ENCODE measurements at regions not wholly inside any gene's neighbourhood (a gene's known extent, or its start where the extent isn't known, plus 50 kb on each side); places are given as distances from the start of the nearest gene placed in this dataset.
"Not testable (repeated sequence)": the region's sequence is repeated elsewhere in the genome, so short reads cannot be mapped to it uniquely, and the experiment has no call there.

DNA sequence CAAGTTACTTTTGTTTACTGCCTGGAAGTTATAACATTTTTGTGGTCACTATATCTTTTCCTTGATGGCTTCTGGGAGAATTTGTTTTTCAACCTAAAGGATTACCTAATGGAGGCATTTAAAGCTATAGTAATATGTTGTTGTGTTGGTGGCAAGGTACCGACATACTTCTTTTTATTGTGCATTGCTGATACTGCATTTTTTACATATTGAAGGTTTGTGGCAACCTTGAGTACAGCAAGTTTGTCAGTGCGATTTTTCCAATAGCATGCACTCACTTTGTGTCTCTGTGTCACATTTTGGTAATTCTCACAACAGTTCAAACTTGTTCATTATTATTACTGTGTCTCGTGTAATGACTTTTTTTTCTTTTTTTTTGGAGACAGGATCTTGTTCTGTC, 246.3 kb downstream of the LRRC70 start:
- Histone ChIP-seq H3K4me3 (no peak overlapping the region), H3K27me3 (no peaks in the 10 kb centered on the region), H3K27ac (no peak overlapping the region), H3K9me3 (no peaks in the 10 kb centered on the region), H3K36me3 (replicated peaks in 1 of 2; ENCODE audit: insufficient read depth in 1 of 2, low read depth in 2 of 2) (no peaks in the 10 kb centered on the region), H3K4me1 (no peaks in the 10 kb centered on the region)
- no peak for TF ChIP-seq POLR2A (IDR thresholded peaks at IDR 0.05)
- TF ChIP-seq, protein P1, sequence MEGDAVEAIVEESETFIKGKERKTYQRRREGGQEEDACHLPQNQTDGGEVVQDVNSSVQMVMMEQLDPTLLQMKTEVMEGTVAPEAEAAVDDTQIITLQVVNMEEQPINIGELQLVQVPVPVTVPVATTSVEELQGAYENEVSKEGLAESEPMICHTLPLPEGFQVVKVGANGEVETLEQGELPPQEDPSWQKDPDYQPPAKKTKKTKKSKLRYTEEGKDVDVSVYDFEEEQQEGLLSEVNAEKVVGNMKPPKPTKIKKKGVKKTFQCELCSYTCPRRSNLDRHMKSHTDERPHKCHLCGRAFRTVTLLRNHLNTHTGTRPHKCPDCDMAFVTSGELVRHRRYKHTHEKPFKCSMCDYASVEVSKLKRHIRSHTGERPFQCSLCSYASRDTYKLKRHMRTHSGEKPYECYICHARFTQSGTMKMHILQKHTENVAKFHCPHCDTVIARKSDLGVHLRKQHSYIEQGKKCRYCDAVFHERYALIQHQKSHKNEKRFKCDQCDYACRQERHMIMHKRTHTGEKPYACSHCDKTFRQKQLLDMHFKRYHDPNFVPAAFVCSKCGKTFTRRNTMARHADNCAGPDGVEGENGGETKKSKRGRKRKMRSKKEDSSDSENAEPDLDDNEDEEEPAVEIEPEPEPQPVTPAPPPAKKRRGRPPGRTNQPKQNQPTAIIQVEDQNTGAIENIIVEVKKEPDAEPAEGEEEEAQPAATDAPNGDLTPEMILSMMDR (IDR thresholded peaks at IDR 0.05) = no peak
- WGBS, 2 donors = 62 to 89% methylated on average over 3 of the region's 3 CpGs
- no peak for ATAC-seq
- DNase-seq = no peak
- intact Hi-C loops (cut with DNase I) = no loop called here

DNA sequence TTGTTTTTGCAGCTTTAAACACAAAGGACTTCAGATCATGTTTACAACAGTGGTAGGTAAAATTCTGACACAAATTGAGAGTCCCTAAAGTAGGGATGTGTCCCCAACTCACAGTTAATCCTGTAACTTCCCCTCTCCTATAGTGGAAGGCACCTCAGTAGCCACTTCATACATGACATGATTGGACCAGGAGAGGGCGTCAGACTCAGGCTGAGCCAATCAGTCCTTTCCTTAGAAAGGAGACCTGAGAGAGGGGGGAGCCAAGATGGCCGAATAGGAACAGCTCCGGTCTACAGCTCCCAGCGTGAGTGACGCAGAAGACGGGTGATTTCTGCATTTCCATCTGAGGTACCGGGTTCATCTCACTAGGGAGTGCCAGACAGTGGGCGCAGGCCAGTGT, 238.4 kb downstream of the LRRC70 start:
- DNase-seq; H3K36me3 ChIP-seq (replicated peaks in 1 of 2; ENCODE audit: insufficient read depth in 1 of 2, low read depth in 2 of 2); H3K9me3 ChIP-seq; H3K27ac ChIP-seq; H3K4me3 ChIP-seq; H3K4me1 ChIP-seq; H3K27me3 ChIP-seq; ATAC-seq; intact Hi-C loops (cut with DNase I): not testable (repeated sequence)
- 88 to 92% methylated on average over 4 to 7 of the region's 8 CpGs for WGBS, 2 donors

DNA sequence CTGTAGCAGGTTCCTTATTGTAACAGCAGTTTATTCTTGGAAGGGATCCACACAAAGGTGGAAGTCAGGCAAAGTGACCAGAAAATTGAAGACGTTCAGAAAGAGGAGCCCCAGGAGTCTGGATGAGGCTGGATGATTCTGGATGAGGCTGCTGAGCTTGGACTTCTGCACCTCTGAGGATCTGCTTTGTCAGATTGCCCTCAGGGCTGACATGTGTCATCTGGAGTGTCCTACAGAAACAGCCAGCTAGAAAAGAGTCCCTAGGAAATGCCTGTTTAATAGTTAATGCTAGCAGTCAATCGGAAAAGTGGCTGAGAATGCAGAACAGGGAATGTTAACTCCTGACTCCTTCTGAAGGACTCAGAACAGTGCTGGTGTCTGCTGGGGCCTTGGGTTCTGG, 236.4 kb downstream of the LRRC70 start:
- 54 to 55% methylated on average over 2 of the region's 2 CpGs for WGBS, 2 donors

DNA sequence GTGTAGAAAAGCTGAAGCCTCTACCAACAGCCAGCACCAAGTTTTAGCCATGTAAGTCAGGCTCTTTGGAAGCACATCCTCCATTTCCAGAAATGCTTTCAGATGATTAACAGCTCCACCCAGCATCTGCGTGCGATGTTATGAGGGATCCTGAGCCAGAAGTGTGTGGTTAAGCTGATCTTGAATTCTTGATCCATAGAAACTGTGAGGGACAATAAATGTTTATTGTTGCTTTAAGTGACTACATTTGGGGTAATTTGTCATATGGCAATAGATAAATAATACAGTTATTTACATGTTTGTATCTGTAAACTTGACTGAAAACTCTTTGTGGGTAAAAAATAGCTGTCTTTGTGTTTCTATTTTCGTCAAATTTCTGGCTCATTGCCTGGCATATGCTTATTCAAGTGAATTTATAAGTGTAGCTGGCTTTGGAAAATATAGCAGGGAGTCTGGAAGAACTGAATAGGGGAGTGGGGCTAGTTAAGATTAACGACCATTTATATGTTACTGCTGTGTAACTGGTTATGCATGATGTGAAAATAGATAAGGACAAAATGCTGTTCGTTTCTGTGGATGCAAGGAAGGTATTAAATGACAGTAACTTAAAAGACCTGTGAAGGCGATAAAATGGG, 234.1 kb downstream of the LRRC70 start:
- no peak for DNase-seq
- intact Hi-C loops (cut with DNase I) = no loop called here
- no peaks in the 10 kb centered on the region for H3K9me3 ChIP-seq
- H3K4me3 ChIP-seq = no peak overlapping the region
- WGBS, 2 donors = 57 to 63% methylated on average over 6 of the region's 6 CpGs
- no peaks in the 10 kb centered on the region for H3K36me3 ChIP-seq (replicated peaks in 1 of 2; ENCODE audit: insufficient read depth in 1 of 2, low read depth in 2 of 2)
- H3K27me3 ChIP-seq = no peaks in the 10 kb centered on the region
- H3K27ac ChIP-seq = no peak overlapping the region
- peaks cover 7% of the 10 kb centered on the region for H3K4me1 ChIP-seq
- no peak for TF ChIP-seq POLR2A (IDR thresholded peaks at IDR 0.05)
- TF ChIP-seq, protein P1 (IDR thresholded peaks at IDR 0.05) = no peak
- ATAC-seq = no peak

More for the DNA sequence above, 236.4 kb downstream of the LRRC70 start:
- Histone ChIP-seq H3K9me3 (no peaks in the 10 kb centered on the region), H3K27me3 (no peaks in the 10 kb centered on the region), H3K27ac (no peak overlapping the region), H3K4me3 (no peak overlapping the region), H3K36me3 (replicated peaks in 1 of 2; ENCODE audit: insufficient read depth in 1 of 2, low read depth in 2 of 2) (no peaks in the 10 kb centered on the region), H3K4me1 (peaks cover 7% of the 10 kb centered on the region)
- no peak for DNase-seq
- TF ChIP-seq, protein P1 (IDR thresholded peaks at IDR 0.05) = no peak
- no peak for TF ChIP-seq POLR2A (IDR thresholded peaks at IDR 0.05)
- ATAC-seq = no peak
- intact Hi-C loops (cut with DNase I) = no loop called here

DNA sequence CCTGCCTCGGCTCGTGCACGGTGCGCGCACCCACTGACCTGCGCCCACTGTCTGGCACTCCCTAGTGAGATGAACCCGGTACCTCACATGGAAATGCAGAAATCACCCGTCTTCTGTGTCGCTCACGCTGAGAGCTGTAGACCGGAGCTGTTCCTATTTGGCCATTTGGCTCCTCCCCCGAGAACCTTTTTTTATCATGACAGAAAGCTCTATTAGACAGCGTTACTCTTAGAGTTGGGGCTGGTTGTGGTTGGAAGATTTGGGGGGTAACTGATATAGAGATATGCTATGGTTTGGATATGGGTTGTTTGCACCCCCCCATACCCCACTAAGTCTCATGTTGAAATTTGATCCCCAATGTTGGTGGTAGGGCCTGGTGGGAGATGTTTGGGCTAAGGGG, 226.2 kb downstream of the LRRC70 start:
- ATAC-seq; intact Hi-C loops (cut with DNase I); H3K27me3 ChIP-seq; DNase-seq; H3K9me3 ChIP-seq; H3K27ac ChIP-seq; H3K4me3 ChIP-seq; H3K36me3 ChIP-seq (replicated peaks in 1 of 2; ENCODE audit: insufficient read depth in 1 of 2, low read depth in 2 of 2); H3K4me1 ChIP-seq: not testable (repeated sequence)
- WGBS, 2 donors = 68 to 80% methylated on average over 7 to 13 of the region's 13 CpGs

DNA sequence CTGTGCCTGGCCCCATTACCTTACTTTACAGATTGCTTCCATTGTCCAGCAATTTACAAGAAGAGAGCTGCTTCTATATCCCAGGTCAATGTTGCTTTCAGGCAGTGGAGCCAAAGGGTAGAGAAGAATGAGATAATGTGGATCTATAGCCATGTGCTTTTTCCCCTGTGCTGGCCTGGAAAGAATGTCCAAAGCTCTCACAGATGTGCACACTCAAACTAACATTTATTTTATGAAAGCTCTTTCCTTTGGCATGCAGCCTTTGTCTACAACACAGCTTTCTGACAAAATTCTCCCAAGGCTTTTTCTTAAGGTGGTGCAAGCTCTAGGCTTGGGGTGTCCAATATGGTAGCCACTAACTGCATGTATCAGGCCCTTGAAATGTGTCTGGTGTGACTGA, 217.3 kb downstream of the LRRC70 start:
- Histone ChIP-seq H3K27me3 (no peaks in the 10 kb centered on the region), H3K27ac (no peak overlapping the region), H3K36me3 (replicated peaks in 1 of 2; ENCODE audit: insufficient read depth in 1 of 2, low read depth in 2 of 2) (no peaks in the 10 kb centered on the region), H3K4me3 (no peak overlapping the region), H3K9me3 (peaks cover 0 to 13% (median 0%) of the 10 kb centered on the region in 3 donors), H3K4me1 (no peaks in the 10 kb centered on the region)
- intact Hi-C loops (cut with DNase I) = no loop called here
- no peak for DNase-seq
- no peak for ATAC-seq
- TF ChIP-seq, protein P1 (IDR thresholded peaks at IDR 0.05) = no peak
- no peak for TF ChIP-seq POLR2A (IDR thresholded peaks at IDR 0.05)
